H7 (cell line): ENCODE measurements at regions not wholly inside any gene's neighbourhood (a gene's known extent, or its start where the extent isn't known, plus 50 kb on each side); places are given as distances from the start of the nearest gene placed in this dataset.

Experiments used
- DNase-seq: peaks from one replicate; pipeline ENCODE4 v3.0.0; 2012
- H3K27me3 ChIP-seq: 2 replicates; pipeline ENCODE4 v1.6.0; 2011; ENCODE audit warnings: mild to moderate bottlenecking, low read length; ENCODE audit not compliant: control insufficient read depth, insufficient read depth
- H3K36me3 ChIP-seq: replicated peaks from 2 replicates; pipeline ENCODE4 v1.5.1; 2011; ENCODE audit warnings: low read length; ENCODE audit not compliant: control insufficient read depth, insufficient read depth
- H3K4me3 ChIP-seq: 2 replicates; pipeline ENCODE4 v1.5.1; 2011; ENCODE audit warnings: low read depth, mild to moderate bottlenecking, control low read depth, low read length, moderate library complexity; ENCODE audit not compliant: insufficient read depth

DNA sequence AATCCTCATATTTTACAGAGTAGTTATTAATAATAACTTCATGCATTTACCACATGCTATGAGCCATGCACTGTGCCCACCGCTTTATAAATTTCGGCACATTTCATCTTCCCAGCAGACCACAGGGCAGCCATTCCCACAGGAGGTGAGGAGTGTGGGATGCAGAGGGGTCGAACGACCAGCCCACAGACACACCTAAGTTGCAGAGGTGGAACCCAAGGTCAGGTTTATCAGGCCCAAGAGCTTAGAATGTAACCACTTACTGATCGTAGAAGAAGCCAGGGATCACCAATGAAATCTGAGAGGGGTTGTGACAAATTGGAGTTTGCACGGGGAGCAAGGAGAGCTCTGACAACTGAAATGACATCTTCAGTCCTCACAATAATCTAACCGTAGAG is 303.0 kb upstream of the MSX2 start:
- H3K4me3 ChIP-seq = no peak overlapping the region
- H3K36me3 ChIP-seq = no peaks in the 10 kb centered on the region
- H3K27me3 ChIP-seq = 0 out of 2 replicates have a peak, but pooled peaks cover 2% of the 10 kb centered on the region
- no peak for DNase-seq

DNA sequence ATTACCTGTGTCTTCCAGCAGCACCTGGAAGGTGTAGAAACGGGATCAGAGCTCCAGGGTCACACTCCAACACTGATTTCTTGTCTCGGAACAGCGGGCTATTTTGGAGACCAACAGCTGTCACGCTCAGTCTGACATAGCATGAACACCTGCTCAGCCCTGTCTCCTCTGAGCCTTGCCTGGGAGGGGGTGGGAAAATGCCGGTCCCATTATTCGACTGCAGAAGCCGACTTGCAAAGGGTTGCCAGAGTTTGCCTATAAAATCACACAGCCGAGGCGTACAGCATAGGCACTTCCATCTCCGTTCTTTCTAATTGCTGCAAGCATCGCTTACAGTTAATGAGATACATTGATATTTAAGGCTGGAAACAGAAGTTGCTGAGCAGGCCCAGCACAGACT is 300.8 kb upstream of the MSX2 start:
- no peak for DNase-seq
- H3K4me3 ChIP-seq = no peak overlapping the region

DNA sequence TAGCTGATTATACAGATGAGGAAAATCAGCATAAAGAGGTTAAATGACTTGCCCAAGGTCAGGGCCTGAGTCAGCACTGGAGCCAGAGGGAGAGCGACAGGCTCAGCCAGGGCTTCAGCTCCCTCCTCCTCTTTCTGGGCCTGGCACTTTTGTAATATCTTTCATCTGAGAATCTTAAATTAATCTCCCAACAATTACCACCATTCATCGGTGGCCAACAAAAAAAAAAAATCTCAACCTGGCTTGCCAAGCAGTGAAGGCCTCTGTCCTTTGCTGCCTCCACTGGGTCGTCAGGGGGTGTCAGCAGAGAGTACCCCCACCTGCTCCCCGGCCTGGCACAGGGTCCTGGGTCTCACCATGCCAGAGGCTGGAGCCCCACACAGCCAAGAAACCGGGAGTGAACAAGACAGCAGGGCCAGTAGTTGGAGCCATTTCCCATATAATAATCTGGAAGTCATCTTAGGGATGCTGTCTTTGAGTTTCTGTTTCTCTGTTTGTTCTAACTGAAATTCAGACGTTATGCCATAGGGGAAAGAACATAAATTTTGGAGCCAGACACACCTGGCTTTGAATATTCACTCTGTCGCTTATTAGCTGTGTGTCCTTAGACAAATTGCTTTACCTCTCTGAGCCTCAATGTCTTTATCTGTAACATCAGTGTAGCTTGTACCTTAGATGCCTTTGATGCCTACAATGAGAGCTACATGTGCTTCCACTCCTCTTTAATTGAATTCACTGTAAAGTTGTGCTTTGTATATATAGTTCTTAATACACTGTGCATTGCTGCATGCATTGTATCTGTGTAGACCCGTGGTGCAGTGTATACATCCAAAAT is 299.9 kb upstream of the MSX2 start:
- H3K36me3 ChIP-seq = no peaks in the 10 kb centered on the region
- no peak overlapping the region for H3K4me3 ChIP-seq
- DNase-seq = no peak
- H3K27me3 ChIP-seq = no peaks in the 10 kb centered on the region

More for the DNA sequence above, 300.8 kb upstream of the MSX2 start:
- H3K27me3 ChIP-seq = no peaks in the 10 kb centered on the region
- H3K36me3 ChIP-seq = no peaks in the 10 kb centered on the region

DNA sequence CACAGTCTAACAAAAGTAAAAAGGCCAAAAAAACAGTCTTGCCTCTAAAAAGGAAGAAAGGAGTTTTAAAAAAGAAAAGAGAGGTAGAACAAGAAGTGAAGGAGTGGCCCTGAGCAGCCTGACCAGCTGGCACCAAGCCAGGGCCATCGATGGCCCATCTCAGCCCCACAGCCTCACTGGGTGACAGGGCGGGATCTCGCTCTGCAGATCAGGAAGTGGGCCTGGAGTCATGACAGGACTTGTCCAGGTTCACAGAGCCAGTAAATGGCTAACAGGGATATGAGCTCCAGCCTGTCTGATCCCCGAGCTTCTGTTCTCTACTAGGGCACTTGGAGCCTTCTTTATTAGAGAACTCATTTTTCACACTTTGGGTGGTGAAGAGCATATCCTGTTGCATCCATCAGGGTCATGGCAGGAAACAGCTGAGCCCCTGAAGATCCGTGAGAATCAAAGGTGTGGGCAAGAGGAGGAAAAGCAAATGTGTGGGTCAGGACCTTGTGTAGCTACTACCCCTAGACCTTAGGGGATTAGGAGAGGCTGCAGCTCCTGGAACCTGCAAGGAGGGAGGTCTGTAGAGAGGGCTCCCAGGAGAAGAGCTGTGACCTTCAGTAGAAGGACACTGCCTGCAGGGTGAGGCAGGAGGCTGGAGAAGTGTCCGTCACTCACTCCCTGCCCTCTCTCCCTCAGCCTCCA is 299.0 kb upstream of the MSX2 start:
- DNase-seq = no peak
- Histone ChIP-seq H3K27me3 (no peaks in the 10 kb centered on the region), H3K4me3 (no peak overlapping the region), H3K36me3 (no peaks in the 10 kb centered on the region)

DNA sequence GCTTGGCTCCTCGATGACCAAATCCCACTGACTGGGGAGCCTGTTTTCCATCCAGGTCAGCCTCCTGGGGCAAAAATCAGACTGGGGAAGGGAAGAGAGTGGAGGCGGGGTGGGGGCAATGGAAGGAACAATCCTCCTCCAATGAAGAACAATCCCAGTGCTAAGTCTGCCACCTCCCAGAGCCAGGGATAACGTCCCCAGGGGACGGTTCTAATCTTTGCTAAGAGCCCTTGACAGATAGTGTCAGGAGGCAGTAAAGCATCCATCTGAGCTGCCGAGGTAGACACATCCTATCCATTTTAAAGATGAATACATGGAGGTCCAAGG is 298.5 kb upstream of the MSX2 start:
- H3K36me3 ChIP-seq = no peaks in the 10 kb centered on the region
- H3K27me3 ChIP-seq = no peaks in the 10 kb centered on the region
- DNase-seq = no peak
- no peak overlapping the region for H3K4me3 ChIP-seq

DNA sequence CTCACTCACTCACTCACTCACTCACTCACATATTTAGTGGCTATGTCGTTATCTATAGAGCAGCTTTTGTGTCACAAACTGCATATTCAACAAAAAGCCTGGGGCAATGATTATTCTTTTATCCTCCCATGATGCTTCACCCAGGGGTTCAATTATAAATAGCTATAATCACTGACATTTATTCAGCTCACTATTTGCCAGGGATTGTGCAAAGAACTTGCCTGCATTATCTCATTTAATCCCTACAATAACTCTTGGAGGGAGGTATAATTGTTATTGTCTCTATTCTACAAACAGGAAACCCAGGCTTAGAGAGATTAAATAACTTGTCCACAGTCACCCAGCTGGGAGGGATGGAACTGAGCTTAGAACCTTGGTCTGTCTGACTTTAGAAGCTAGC is 298.0 kb upstream of the MSX2 start:
- no peak for DNase-seq
- Histone ChIP-seq H3K36me3 (no peaks in the 10 kb centered on the region), H3K27me3 (no peaks in the 10 kb centered on the region), H3K4me3 (no peak overlapping the region)

DNA sequence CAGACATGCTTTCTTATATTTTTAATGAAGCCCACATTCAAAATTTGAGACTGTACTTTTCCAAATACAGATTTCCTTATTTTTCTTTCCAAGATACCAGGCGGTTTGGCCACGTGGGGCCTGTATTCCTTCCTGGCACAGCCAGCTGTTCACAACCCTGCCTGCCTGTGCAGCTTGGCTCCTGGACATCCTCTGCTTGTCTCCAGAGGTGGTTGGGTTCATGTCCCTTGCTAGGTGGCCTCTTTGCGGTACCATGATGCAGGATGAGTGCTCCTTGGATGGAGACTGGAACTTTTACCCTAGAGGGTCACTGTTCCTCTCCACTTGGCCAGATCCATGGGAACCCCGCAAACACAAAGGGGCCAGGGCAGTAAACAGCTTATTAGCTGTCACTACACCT is 297.5 kb upstream of the MSX2 start:
- no peak for DNase-seq
- H3K36me3 ChIP-seq = no peaks in the 10 kb centered on the region

DNA sequence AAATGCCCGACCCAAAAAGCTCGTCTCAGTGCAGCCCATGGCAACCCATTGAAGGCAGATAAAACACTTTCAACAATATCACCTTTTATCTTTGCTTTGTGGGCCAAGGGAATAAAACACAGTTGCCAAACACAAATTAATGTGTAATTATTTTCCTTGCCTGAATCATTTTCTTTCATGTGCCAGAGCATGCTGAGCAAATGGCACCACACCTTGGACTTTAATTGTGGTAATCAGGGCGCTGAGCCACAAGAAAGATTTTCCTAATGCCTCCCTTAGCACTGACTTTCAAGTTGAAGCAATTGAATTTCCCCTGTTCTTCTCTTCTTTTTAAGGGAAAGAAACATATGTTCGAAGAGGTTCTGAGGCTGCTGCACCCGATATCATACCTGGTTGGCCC is 297.1 kb upstream of the MSX2 start:
- Histone ChIP-seq H3K36me3 (no peaks in the 10 kb centered on the region), H3K27me3 (no peaks in the 10 kb centered on the region), H3K4me3 (no peak overlapping the region)
- no peak for DNase-seq

More for the DNA sequence above, 297.5 kb upstream of the MSX2 start:
- Histone ChIP-seq H3K27me3 (no peaks in the 10 kb centered on the region), H3K4me3 (no peak overlapping the region)

DNA sequence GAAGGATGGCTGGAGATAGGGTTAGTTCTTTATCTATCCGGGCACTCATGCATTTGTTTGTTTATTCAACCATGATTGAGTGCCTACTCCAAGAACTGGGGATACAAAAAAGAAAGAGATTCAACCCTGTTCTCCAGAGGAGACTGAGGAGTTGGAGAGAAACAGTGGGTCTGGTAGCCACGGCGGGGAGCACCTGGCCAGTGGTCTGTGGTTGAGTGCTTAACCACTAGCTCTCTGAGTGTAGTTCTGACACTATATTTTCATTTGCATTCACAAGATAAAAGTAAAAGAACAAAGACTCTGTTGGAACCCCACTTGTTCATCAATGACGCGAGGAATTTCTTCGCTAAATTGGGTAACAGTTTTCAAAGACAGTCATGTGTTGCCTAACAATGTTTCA is 295.5 kb upstream of the MSX2 start:
- H3K4me3 ChIP-seq = no peak overlapping the region
- DNase-seq = no peak
- no peaks in the 10 kb centered on the region for H3K36me3 ChIP-seq
- no peaks in the 10 kb centered on the region for H3K27me3 ChIP-seq

DNA sequence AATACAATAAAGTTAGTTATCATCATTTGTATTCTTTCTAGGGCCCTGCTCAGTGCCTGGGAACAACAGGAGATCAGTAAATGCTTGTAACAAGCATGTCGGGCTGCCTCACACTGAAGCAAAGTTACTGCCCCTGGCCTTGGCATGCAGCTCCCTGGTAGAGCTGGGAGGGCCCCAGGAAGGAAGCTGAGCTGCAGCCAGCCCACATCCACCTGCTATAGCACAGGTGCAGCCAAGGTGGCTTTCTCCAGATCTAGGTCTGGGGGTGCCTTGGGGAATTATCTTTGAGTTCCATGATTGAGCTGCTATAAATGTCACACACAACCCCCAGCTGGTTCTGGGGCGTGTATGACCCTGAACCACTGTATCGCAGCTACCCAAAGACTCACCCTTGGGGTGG is 293.4 kb upstream of the MSX2 start:
- no peak for DNase-seq
- H3K27me3 ChIP-seq = no peaks in the 10 kb centered on the region
- no peaks in the 10 kb centered on the region for H3K36me3 ChIP-seq
- H3K4me3 ChIP-seq = no peak overlapping the region

DNA sequence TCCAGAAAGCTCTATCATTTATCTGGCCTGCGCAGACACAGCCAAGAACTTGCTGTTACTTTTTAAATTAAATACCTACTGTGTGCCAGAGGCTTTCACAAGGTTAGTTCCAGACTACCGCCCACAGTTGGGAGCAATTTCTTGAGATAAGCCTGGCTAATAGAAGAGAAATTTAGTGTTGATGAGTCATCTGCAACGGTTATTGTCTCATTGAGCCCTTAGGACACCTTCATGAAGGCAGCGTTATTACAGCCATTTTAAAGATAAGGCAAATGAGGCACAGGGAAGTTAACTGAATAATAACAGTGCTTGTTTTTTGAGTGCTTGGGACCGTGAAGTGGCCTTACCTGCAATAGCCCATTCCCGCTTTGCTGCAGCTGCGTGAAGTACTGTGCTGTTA is 292.9 kb upstream of the MSX2 start:
- no peak for DNase-seq
- no peaks in the 10 kb centered on the region for H3K27me3 ChIP-seq

DNA sequence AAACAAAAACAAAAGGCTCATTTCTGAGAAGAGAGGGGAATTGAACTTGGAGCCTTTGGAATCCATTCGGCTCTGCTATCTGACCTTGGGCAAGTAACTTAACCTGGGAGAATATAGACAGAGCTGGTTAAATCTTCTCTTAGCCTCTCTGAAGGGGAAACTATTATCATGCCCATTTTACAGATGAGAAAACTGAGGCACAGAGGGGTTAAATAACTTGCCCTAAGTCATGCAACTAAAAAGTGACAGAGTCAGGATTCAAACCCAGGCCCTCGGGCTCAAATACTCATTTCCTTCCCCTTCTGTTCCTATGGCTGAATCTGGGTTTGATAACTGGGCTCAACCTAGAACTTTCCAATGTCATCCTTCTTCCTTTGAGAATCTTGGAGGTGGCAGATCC is 291.3 kb upstream of the MSX2 start:
- H3K27me3 ChIP-seq = no peaks in the 10 kb centered on the region
- no peaks in the 10 kb centered on the region for H3K36me3 ChIP-seq
- no peak overlapping the region for H3K4me3 ChIP-seq
- DNase-seq = no peak

More for the DNA sequence above, 292.9 kb upstream of the MSX2 start:
- Histone ChIP-seq H3K36me3 (no peaks in the 10 kb centered on the region), H3K4me3 (no peak overlapping the region)

DNA sequence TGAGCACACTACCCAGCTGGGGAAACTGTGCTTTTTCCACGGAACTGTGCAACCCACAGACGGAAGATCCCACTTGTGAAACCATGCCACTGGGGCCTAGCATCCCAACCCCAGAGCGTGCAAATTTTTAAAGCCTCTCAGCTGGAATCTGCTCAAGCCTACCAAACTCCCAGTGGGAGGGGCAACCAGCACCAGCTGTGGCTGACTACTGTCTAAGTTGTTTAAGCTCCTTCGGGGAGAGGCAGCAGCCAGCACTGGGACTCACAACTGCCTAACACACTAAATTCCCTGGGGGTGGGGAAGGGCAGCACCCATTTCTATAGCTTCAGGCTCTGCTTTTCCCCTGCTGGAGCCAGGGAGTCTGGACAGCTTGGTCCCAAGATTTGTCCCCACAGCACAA is 287.6 kb upstream of the MSX2 start:
- Histone ChIP-seq H3K36me3 (no peaks in the 10 kb centered on the region), H3K4me3 (no peak overlapping the region), H3K27me3 (no peaks in the 10 kb centered on the region)
- DNase-seq = no peak

DNA sequence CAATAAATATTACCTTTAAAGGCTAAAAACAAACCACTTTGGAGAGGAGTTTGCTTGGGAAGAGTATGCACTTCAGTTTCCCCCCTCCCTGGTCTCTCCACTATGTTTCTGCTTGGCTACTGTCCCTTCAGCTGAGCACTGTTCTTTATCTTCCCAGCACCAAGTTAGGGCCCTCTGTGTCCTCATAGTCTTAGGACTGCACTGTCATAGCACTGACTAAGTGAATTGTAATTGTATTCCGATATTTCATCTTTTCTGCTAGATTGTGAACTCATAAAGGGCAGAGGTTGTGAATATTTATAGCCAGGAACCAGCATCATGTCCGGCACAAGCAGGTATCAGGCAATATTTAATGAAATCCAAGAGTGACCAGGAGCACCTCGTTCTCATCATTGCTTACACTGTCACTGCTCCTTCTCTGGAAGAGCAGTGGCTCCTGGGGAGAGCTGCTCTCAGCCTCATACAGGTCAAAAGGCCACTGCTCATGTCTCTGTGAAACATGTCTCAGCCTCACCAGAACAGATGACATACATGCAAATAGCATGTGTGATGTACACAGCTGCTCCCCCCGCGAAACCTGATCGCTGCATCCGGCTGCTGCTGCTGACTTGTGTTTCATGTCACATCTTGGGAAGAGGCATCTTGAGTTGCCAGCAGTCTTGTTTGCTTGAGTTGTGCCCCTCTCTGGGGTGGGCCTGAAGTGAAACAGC is 279.7 kb upstream of the MSX2 start:
- Histone ChIP-seq H3K27me3 (no peaks in the 10 kb centered on the region), H3K4me3 (no peak overlapping the region), H3K36me3 (no peaks in the 10 kb centered on the region)
- DNase-seq = no peak

DNA sequence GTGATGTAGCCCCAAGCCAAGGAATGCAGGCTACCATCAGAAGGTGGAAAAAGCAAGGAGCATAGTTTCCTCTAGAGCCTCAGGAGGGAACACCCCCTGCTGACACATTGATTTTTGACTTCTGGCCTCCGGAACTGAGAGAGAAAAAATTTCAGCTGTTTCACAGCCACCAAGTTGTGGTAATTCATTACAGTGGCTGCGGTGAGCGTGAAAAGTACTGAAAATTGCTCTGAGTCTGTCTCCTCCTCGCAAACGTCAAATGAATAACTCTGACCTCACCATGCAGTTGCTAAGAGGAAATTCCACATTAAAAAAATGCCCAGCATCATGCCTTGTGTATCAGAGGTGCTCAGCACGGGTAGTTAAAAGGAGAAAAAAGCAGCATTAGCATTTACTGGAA is 277.9 kb upstream of the MSX2 start:
- no peaks in the 10 kb centered on the region for H3K27me3 ChIP-seq
- H3K36me3 ChIP-seq = no peaks in the 10 kb centered on the region
- H3K4me3 ChIP-seq = no peak overlapping the region
- no peak for DNase-seq
